ENCODE measurements at regions not wholly inside any gene's neighbourhood (a gene's known extent, or its start where the extent isn't known, plus 50 kb on each side); places are given as distances from the start of the nearest gene placed in this dataset.

GRCh38 chrX:45935408-45935807 lies 609.8 kb downstream of the ZNF674 start:
- DNase-seq (ENCODE audit: low read depth) = no peak
- ChIA-PET POLR2A (no interaction called here), CTCF (no interaction called here)
- H3K4me3 ChIP-seq (ENCODE audit: low read depth, low read length) = no peak overlapping the region
- no peaks in the 10 kb centered on the region for H3K27me3 ChIP-seq (ENCODE audit: control insufficient read depth, insufficient read depth, low read length)
- no peak for TF ChIP-seq CTCF (IDR thresholded peaks at IDR 0.05; ENCODE audit: insufficient read depth, low read depth, low read length)
- no peaks in the 10 kb centered on the region for H3K36me3 ChIP-seq (ENCODE audit: control insufficient read depth, insufficient read depth, low read length)

GRCh38 chrX:45912316-45912715 lies 632.9 kb downstream of the ZNF674 start:
- Histone ChIP-seq H3K27me3 (ENCODE audit: control insufficient read depth, insufficient read depth, low read length) (no peaks in the 10 kb centered on the region), H3K4me3 (ENCODE audit: low read depth, low read length) (no peak overlapping the region), H3K36me3 (ENCODE audit: control insufficient read depth, insufficient read depth, low read length) (no peaks in the 10 kb centered on the region)
- no peak for DNase-seq (ENCODE audit: low read depth)
- CTCF ChIA-PET = no interaction called here
- TF ChIP-seq CTCF (IDR thresholded peaks at IDR 0.05; ENCODE audit: insufficient read depth, low read depth, low read length) = no peak
- POLR2A ChIA-PET = no interaction called here

GRCh38 chrX:45907786-45908185 lies 637.4 kb downstream of the ZNF674 start:
- Histone ChIP-seq H3K4me3 (ENCODE audit: low read depth, low read length) (no peak overlapping the region), H3K36me3 (ENCODE audit: control insufficient read depth, insufficient read depth, low read length) (no peaks in the 10 kb centered on the region), H3K27me3 (ENCODE audit: control insufficient read depth, insufficient read depth, low read length) (no peaks in the 10 kb centered on the region)
- POLR2A ChIA-PET = no interaction called here
- CTCF ChIA-PET = interaction anchor here (0.9 kb wide), 1 partner anchor 20 kb away, joined by 3 read pairs; no protein-coding TSS in a partner anchor
- no peak for DNase-seq (ENCODE audit: low read depth)
- no peak for TF ChIP-seq CTCF (IDR thresholded peaks at IDR 0.05; ENCODE audit: insufficient read depth, low read depth, low read length)

GRCh38 chrX:45903781-45904201 lies 641.4 kb downstream of the ZNF674 start:
- TF ChIP-seq CTCF (IDR thresholded peaks at IDR 0.05; ENCODE audit: insufficient read depth, low read depth, low read length) = no peak
- POLR2A ChIA-PET = no interaction called here
- H3K36me3 ChIP-seq (ENCODE audit: control insufficient read depth, insufficient read depth, low read length) = no peaks in the 10 kb centered on the region
- no peak for DNase-seq (ENCODE audit: low read depth)
- H3K27me3 ChIP-seq (ENCODE audit: control insufficient read depth, insufficient read depth, low read length) = no peaks in the 10 kb centered on the region
- H3K4me3 ChIP-seq (ENCODE audit: low read depth, low read length) = no peak overlapping the region
- CTCF ChIA-PET = interaction anchor here (1.1 kb wide), 1 partner anchor 12 kb away, joined by 3 read pairs; no protein-coding TSS in a partner anchor

GRCh38 chrX:45900766-45901615 lies 644.2 kb downstream of the ZNF674 start:
- CTCF ChIA-PET = no interaction called here
- Histone ChIP-seq H3K4me3 (ENCODE audit: low read depth, low read length) (no peak overlapping the region), H3K27me3 (ENCODE audit: control insufficient read depth, insufficient read depth, low read length) (no peaks in the 10 kb centered on the region), H3K36me3 (ENCODE audit: control insufficient read depth, insufficient read depth, low read length) (no peaks in the 10 kb centered on the region)
- POLR2A ChIA-PET = no interaction called here
- DNase-seq (ENCODE audit: low read depth) = peak; percentile 30
- no peak for TF ChIP-seq CTCF (IDR thresholded peaks at IDR 0.05; ENCODE audit: insufficient read depth, low read depth, low read length)

Data from BJ (cell line).